ENCODE measurements at regions not wholly inside any gene's neighbourhood (a gene's known extent, or its start where the extent isn't known, plus 50 kb on each side); places are given as distances from the start of the nearest gene placed in this dataset.
"Not testable (repeated sequence)": the region's sequence is repeated elsewhere in the genome, so short reads cannot be mapped to it uniquely, and the experiment has no call there.

GRCh38 chrX:77167993-77168392 lies 279.2 kb upstream of the FGF16 start:
- DNase-seq, result no peak
- H3K4me1 ChIP-seq, result no peaks in the 10 kb centered on the region

GRCh38 chrX:77174680-77175519 lies 272.3 kb upstream of the FGF16 start:
- Histone ChIP-seq H3K4me3 (no peak overlapping the region), H3K4me1 (no peaks in the 10 kb centered on the region), H3K9me3 (replicated peaks) (no peaks in the 10 kb centered on the region), H3K27me3 (no peaks in the 10 kb centered on the region), H3K27ac (no peak overlapping the region), H3K36me3 (no peaks in the 10 kb centered on the region)
- DNase-seq, result no peak

More at GRCh38 chrX:77167993-77168392, 279.2 kb upstream of the FGF16 start:
- Histone ChIP-seq H3K36me3 (no peaks in the 10 kb centered on the region), H3K27me3 (no peaks in the 10 kb centered on the region), H3K4me3 (no peak overlapping the region), H3K9me3 (replicated peaks) (no peaks in the 10 kb centered on the region), H3K27ac (no peak overlapping the region)

- no peak for DNase-seq
- Histone ChIP-seq H3K4me3 (no peak overlapping the region), H3K36me3 (no peaks in the 10 kb centered on the region), H3K27me3 (no peaks in the 10 kb centered on the region), H3K27ac (no peak overlapping the region), H3K9me3 (replicated peaks) (no peaks in the 10 kb centered on the region), H3K4me1 (no peaks in the 10 kb centered on the region)
These were observed 246.5 kb upstream of the FGF16 start for GRCh38 chrX:77200663-77201062.

- Histone ChIP-seq H3K4me1 (no peaks in the 10 kb centered on the region), H3K27me3 (no peaks in the 10 kb centered on the region), H3K36me3 (no peaks in the 10 kb centered on the region), H3K4me3 (no peak overlapping the region), H3K9me3 (replicated peaks) (no peaks in the 10 kb centered on the region), H3K27ac (no peak overlapping the region)
- no peak for DNase-seq
These were observed 224.1 kb upstream of the FGF16 start for GRCh38 chrX:77223046-77223445.

GRCh38 chrX:77264490-77264889 lies 182.7 kb upstream of the FGF16 start:
- no peak for DNase-seq
- no peaks in the 10 kb centered on the region for H3K36me3 ChIP-seq
- no peaks in the 10 kb centered on the region for H3K4me1 ChIP-seq
- H3K9me3 ChIP-seq (replicated peaks), result no peaks in the 10 kb centered on the region
- H3K27ac ChIP-seq, result no peak overlapping the region
- no peak overlapping the region for H3K4me3 ChIP-seq
- no peaks in the 10 kb centered on the region for H3K27me3 ChIP-seq

GRCh38 chrX:77275392-77275791 lies 171.8 kb upstream of the FGF16 start:
- no peaks in the 10 kb centered on the region for H3K27me3 ChIP-seq
- peaks cover 8% of the 10 kb centered on the region; the same call in 1 of the 2 replicates for H3K4me1 ChIP-seq
- H3K9me3 ChIP-seq (replicated peaks), result no peaks in the 10 kb centered on the region
- peak overlapping the region; percentile 55 for H3K27ac ChIP-seq
- no peaks in the 10 kb centered on the region for H3K36me3 ChIP-seq
- peak; percentile 67 for DNase-seq
- no peak overlapping the region for H3K4me3 ChIP-seq

GRCh38 chrX:77276742-77277141 lies 170.4 kb upstream of the FGF16 start:
- Histone ChIP-seq H3K27ac (no peak overlapping the region), H3K4me1 (peaks cover 8% of the 10 kb centered on the region; the same call in 1 of the 2 replicates), H3K4me3 (no peak overlapping the region), H3K9me3 (replicated peaks) (no peaks in the 10 kb centered on the region), H3K36me3 (no peaks in the 10 kb centered on the region), H3K27me3 (no peaks in the 10 kb centered on the region)
- no peak for DNase-seq

GRCh38 chrX:77277911-77278310 lies 169.3 kb upstream of the FGF16 start:
- DNase-seq, result no peak
- no peaks in the 10 kb centered on the region for H3K36me3 ChIP-seq
- no peaks in the 10 kb centered on the region for H3K9me3 ChIP-seq (replicated peaks)

GRCh38 chrX:77279373-77279772 lies 167.8 kb upstream of the FGF16 start:
- H3K36me3 ChIP-seq; H3K27me3 ChIP-seq; H3K27ac ChIP-seq; DNase-seq; H3K4me1 ChIP-seq; H3K9me3 ChIP-seq (replicated peaks); H3K4me3 ChIP-seq: not testable (repeated sequence)

More at GRCh38 chrX:77277911-77278310, 169.3 kb upstream of the FGF16 start:
- Histone ChIP-seq H3K27ac (no peak overlapping the region), H3K4me3 (no peak overlapping the region), H3K27me3 (no peaks in the 10 kb centered on the region), H3K4me1 (peaks cover 8% of the 10 kb centered on the region; the same call in 1 of the 2 replicates)

- H3K27ac ChIP-seq, result no peak overlapping the region
- no peaks in the 10 kb centered on the region for H3K9me3 ChIP-seq (replicated peaks)
- no peak overlapping the region for H3K4me3 ChIP-seq
- H3K36me3 ChIP-seq, result no peaks in the 10 kb centered on the region
- no peaks in the 10 kb centered on the region for H3K4me1 ChIP-seq
- no peak for DNase-seq
- no peaks in the 10 kb centered on the region for H3K27me3 ChIP-seq
These were observed 153.7 kb upstream of the FGF16 start for GRCh38 chrX:77293331-77293995.

GRCh38 chrX:77298296-77298695 lies 148.9 kb upstream of the FGF16 start:
- Histone ChIP-seq H3K4me3 (no peak overlapping the region), H3K27ac (no peak overlapping the region), H3K9me3 (replicated peaks) (no peaks in the 10 kb centered on the region), H3K4me1 (no peaks in the 10 kb centered on the region), H3K36me3 (no peaks in the 10 kb centered on the region), H3K27me3 (no peaks in the 10 kb centered on the region)
- no peak for DNase-seq

GRCh38 chrX:77298790-77299189 lies 148.4 kb upstream of the FGF16 start:
- Histone ChIP-seq H3K27me3 (no peaks in the 10 kb centered on the region), H3K9me3 (replicated peaks) (no peaks in the 10 kb centered on the region), H3K4me1 (no peaks in the 10 kb centered on the region), H3K4me3 (no peak overlapping the region), H3K36me3 (no peaks in the 10 kb centered on the region), H3K27ac (no peak overlapping the region)
- no peak for DNase-seq

- Histone ChIP-seq H3K27ac (no peak overlapping the region), H3K9me3 (replicated peaks) (no peaks in the 10 kb centered on the region), H3K4me3 (no peak overlapping the region), H3K27me3 (no peaks in the 10 kb centered on the region), H3K36me3 (no peaks in the 10 kb centered on the region), H3K4me1 (no peaks in the 10 kb centered on the region)
- no peak for DNase-seq
These were observed 147.6 kb upstream of the FGF16 start for GRCh38 chrX:77299549-77299948.

GRCh38 chrX:77342004-77342403 lies 105.2 kb upstream of the FGF16 start:
- DNase-seq, result peak; percentile 39 to 72
- Histone ChIP-seq H3K4me3 (no peak overlapping the region), H3K27me3 (no peaks in the 10 kb centered on the region)

GRCh38 chrX:77346859-77347258 lies 100.3 kb upstream of the FGF16 start:
- H3K36me3 ChIP-seq, result no peaks in the 10 kb centered on the region
- no peaks in the 10 kb centered on the region for H3K27me3 ChIP-seq
- DNase-seq, result no peak
- H3K4me1 ChIP-seq, result peaks cover 4% of the 10 kb centered on the region; the same call in 1 of the 2 replicates
- H3K9me3 ChIP-seq (replicated peaks), result no peaks in the 10 kb centered on the region
- H3K4me3 ChIP-seq, result no peak overlapping the region
- no peak overlapping the region for H3K27ac ChIP-seq

More at GRCh38 chrX:77342004-77342403, 105.2 kb upstream of the FGF16 start:
- no peak overlapping the region for H3K27ac ChIP-seq
- H3K36me3 ChIP-seq, result no peaks in the 10 kb centered on the region
- no peaks in the 10 kb centered on the region for H3K9me3 ChIP-seq (replicated peaks)
- peaks cover 7% of the 10 kb centered on the region; the same call in 1 of the 2 replicates for H3K4me1 ChIP-seq
